OCI-LY3 (cell line): ENCODE measurements at regions not wholly inside any gene's neighbourhood (a gene's known extent, or its start where the extent isn't known, plus 50 kb on each side); places are given as distances from the start of the nearest gene placed in this dataset.

ENCODE experiments used
- CTCF ChIP-seq: fragments of 200-600, 300-600 bp; sonication (generic); IDR thresholded peaks from 2 replicates; pipeline ENCODE4 v1.5.1; 2014; ENCODE audit warnings: antibody characterized with exemption, low read length, low read depth
- EZH2phosphoT487 ChIP-seq: fragments of 200-600 bp; shearing (Covaris generic); IDR thresholded peaks from 2 replicates; pipeline ENCODE4 v1.6.1; 2018; ENCODE audit warnings: antibody characterized with exemption, mixed run types, low read depth

GRCh38 chr1:22288593-22289241 lies 145.8 kb upstream of the WNT4 start:
- no peak for TF ChIP-seq CTCF
- TF ChIP-seq EZH2phosphoT487: no peak
